AG09319 (cell line): ENCODE measurements at regions not wholly inside any gene's neighbourhood (a gene's known extent, or its start where the extent isn't known, plus 50 kb on each side); places are given as distances from the start of the nearest gene placed in this dataset.

Experiments used
- DNase-seq: peaks from one replicate; pipeline ENCODE4 v3.0.0-alpha.2; 2010; ENCODE audit warnings: low read depth; ENCODE audit errors: extremely low read depth
- CTCF ChIP-seq: IDR thresholded peaks from 2 replicates; pipeline ENCODE4 v1.5.1; 2011; ENCODE audit warnings: low read depth, mild to moderate bottlenecking, inconsistent platforms, low read length, moderate library complexity

- no peak for TF ChIP-seq CTCF
- DNase-seq: no peak
These were observed 194.2 kb downstream of the ERCC6L2 start for GRCh38 chr9:96069629-96070220.

GRCh38 chr9:96068511-96068910 lies 193.0 kb downstream of the ERCC6L2 start:
- no peak for TF ChIP-seq CTCF
- no peak for DNase-seq

GRCh38 chr9:96067600-96067999 lies 192.1 kb downstream of the ERCC6L2 start:
- no peak for TF ChIP-seq CTCF
- no peak for DNase-seq

GRCh38 chr9:96067004-96067403 lies 191.5 kb downstream of the ERCC6L2 start:
- DNase-seq: no peak
- no peak for TF ChIP-seq CTCF

GRCh38 chr9:96065482-96066251 lies 190.2 kb downstream of the ERCC6L2 start:
- TF ChIP-seq CTCF: no peak
- no peak for DNase-seq

- no peak for TF ChIP-seq CTCF
- DNase-seq: no peak
These were observed 189.5 kb downstream of the ERCC6L2 start for GRCh38 chr9:96064826-96065481.

GRCh38 chr9:96062854-96063253 lies 187.4 kb downstream of the ERCC6L2 start:
- TF ChIP-seq CTCF: no peak
- no peak for DNase-seq
